Natural killer cell (primary cell): ENCODE measurements at regions not wholly inside any gene's neighbourhood (a gene's known extent, or its start where the extent isn't known, plus 50 kb on each side); places are given as distances from the start of the nearest gene placed in this dataset.
"Not testable (repeated sequence)": the region's sequence is repeated elsewhere in the genome, so short reads cannot be mapped to it uniquely, and the experiment has no call there.

ENCODE experiments used
- ATAC-seq, 3 donors: fragments of 150-1000 bp in 2 of 3; fragments of 200-7000 bp in 1 of 3; cut with Tn5 transposase; 1 replicate in 1 of 3; 2 replicates in 2 of 3; pipeline ENCODE4 v1.10.0; 2021; ENCODE audit warnings: mild to moderate bottlenecking in 2 of 3, moderate library complexity in 2 of 3
- DNase-seq, 2 donors: peaks; one replicate each; pipeline versions ENCODE4 v3.0.0 to v3.0.0-alpha.2; 2013 to 2021; ENCODE audit warnings: mixed read lengths in 1 of 2
- H3K27ac ChIP-seq: one replicate; pipeline ENCODE4 v1.5.1; 2013; ENCODE audit warnings: mild to moderate bottlenecking, low read length
- H3K27me3 ChIP-seq: one replicate; pipeline ENCODE4 v1.6.1; 2013; ENCODE audit warnings: low read length; ENCODE audit not compliant: control insufficient read depth, insufficient read depth
- H3K36me3 ChIP-seq: one replicate; pipeline ENCODE4 v1.6.1; 2013; ENCODE audit warnings: low read length; ENCODE audit not compliant: control insufficient read depth, insufficient read depth
- H3K4me1 ChIP-seq: one replicate; pipeline ENCODE4 v1.6.1; 2013; ENCODE audit warnings: low read length; ENCODE audit not compliant: control insufficient read depth, insufficient read depth
- H3K4me3 ChIP-seq: one replicate; pipeline ENCODE4 v1.5.1; 2013; ENCODE audit warnings: low read length
- H3K9me3 ChIP-seq: one replicate; pipeline ENCODE4 v1.6.1; 2013; ENCODE audit warnings: low read length; ENCODE audit not compliant: control insufficient read depth, insufficient read depth
- H3K27ac Mint-ChIP-seq, 2 donors: one replicate each; pipeline ENCODE4 v1.8.0; 2022; ENCODE audit warnings: mild to moderate bottlenecking in 2 of 2, mixed read lengths in 2 of 2, moderate library complexity in 1 of 2
- H3K27me3 Mint-ChIP-seq, 2 donors: one replicate each; pipeline ENCODE4 v1.8.0; 2022; ENCODE audit warnings: low read depth in 2 of 2, mixed read lengths in 2 of 2
- H3K36me3 Mint-ChIP-seq: one replicate; pipeline ENCODE4 v1.8.0; 2022; ENCODE audit warnings: mixed read lengths
- H3K4me1 Mint-ChIP-seq, 2 donors: one replicate each; pipeline ENCODE4 v1.8.0; 2022; ENCODE audit warnings: mixed read lengths in 2 of 2
- H3K4me3 Mint-ChIP-seq: one replicate; pipeline ENCODE4 v1.8.0; 2022; ENCODE audit warnings: mild to moderate bottlenecking, moderate library complexity, mixed read lengths
- H3K9me3 Mint-ChIP-seq, 2 donors: one replicate each; pipeline ENCODE4 v1.8.0; 2022; ENCODE audit warnings: mixed read lengths in 2 of 2
- WGBS: methylation state at CpG from one replicate; pipeline ENCODE4 v1.1.7; 2013; ENCODE audit warnings: missing lambda C conversion rate; ENCODE audit not compliant: insufficient coverage; 5-methylcytosine and 5-hydroxymethylcytosine counted together
- intact Hi-C: fragments of 100-400 bp; cut with micrococcal nuclease; formaldehyde crosslinking; loops from one replicate; pipeline ENCODE4 v1.14.2; 2022
- TF ChIP-seq, protein P1 (sequence below): fragments of 200-600 bp; IDR thresholded peaks from one replicate; pipeline ENCODE4 v1.8.0; 2022; ENCODE audit warnings: antibody characterized with exemption

GRCh38 chr20:30286157-30286556 lies 971.3 kb upstream of the DEFB115 start:
- Histone ChIP-seq H3K4me3 (no peak overlapping the region), H3K4me1 (peaks cover 45% of the 10 kb centered on the region), H3K27ac (no peak overlapping the region), H3K36me3 (no peaks in the 10 kb centered on the region), H3K27me3 (no peaks in the 10 kb centered on the region), H3K9me3 (no peaks in the 10 kb centered on the region)
- peaks cover 36 to 82% of the 10 kb centered on the region in 2 donors for H3K4me1 Mint-ChIP-seq
- no peak for ATAC-seq
- peaks cover 2 to 3% of the 10 kb centered on the region in 2 donors for H3K9me3 Mint-ChIP-seq
- WGBS: 88% methylated on average over 15 of the region's 15 CpGs
- no peak for DNase-seq
- H3K27ac Mint-ChIP-seq: peak overlapping the region; percentile 79 to 99
- intact Hi-C loops: no loop called here
- H3K4me3 Mint-ChIP-seq: peak overlapping the region; percentile 69
- TF ChIP-seq, protein P1, sequence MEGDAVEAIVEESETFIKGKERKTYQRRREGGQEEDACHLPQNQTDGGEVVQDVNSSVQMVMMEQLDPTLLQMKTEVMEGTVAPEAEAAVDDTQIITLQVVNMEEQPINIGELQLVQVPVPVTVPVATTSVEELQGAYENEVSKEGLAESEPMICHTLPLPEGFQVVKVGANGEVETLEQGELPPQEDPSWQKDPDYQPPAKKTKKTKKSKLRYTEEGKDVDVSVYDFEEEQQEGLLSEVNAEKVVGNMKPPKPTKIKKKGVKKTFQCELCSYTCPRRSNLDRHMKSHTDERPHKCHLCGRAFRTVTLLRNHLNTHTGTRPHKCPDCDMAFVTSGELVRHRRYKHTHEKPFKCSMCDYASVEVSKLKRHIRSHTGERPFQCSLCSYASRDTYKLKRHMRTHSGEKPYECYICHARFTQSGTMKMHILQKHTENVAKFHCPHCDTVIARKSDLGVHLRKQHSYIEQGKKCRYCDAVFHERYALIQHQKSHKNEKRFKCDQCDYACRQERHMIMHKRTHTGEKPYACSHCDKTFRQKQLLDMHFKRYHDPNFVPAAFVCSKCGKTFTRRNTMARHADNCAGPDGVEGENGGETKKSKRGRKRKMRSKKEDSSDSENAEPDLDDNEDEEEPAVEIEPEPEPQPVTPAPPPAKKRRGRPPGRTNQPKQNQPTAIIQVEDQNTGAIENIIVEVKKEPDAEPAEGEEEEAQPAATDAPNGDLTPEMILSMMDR: no peak
- no peaks in the 10 kb centered on the region for H3K27me3 Mint-ChIP-seq
- H3K36me3 Mint-ChIP-seq: no peaks in the 10 kb centered on the region

GRCh38 chr20:30287459-30287858 lies 970.0 kb upstream of the DEFB115 start:
- Mint-ChIP-seq H3K27ac (peak overlapping the region; percentile 96 to 99), H3K4me1 (peaks cover 32 to 77% of the 10 kb centered on the region in 2 donors), H3K4me3 (peak overlapping the region; percentile 50)
- 89% methylated on average over 22 of the region's 22 CpGs for WGBS
- ATAC-seq, H3K9me3 Mint-ChIP-seq, H3K4me3 ChIP-seq, intact Hi-C loops, H3K9me3 ChIP-seq, H3K27ac ChIP-seq, H3K36me3 Mint-ChIP-seq, H3K36me3 ChIP-seq, H3K27me3 Mint-ChIP-seq, H3K27me3 ChIP-seq, DNase-seq: not testable (repeated sequence)
- H3K4me1 ChIP-seq: peaks cover 38% of the 10 kb centered on the region

DNA sequence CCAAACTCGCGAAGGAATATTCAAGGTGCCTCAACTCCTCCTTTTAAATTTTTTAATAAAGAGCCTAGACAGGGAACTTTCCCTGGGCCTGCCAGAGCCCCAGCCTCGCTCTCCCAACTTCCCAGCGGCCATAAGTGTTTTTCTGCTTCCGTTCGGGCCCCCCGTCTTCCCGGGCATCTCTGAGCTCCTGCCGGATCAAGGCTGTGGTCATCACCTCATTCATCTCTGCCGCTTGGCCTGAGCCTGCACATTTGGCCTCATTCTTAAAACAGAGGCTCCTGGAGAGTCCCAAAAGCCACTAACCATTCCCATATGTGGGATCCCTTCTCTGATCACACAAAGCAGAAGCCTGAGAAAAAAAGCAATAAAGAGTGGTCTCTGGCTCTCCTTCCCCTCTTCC lies 969.1 kb upstream of the DEFB115 start:
- Histone ChIP-seq H3K4me1 (peaks cover 33% of the 10 kb centered on the region), H3K27ac (no peak overlapping the region), H3K4me3 (no peak overlapping the region), H3K9me3 (no peaks in the 10 kb centered on the region), H3K36me3 (no peaks in the 10 kb centered on the region), H3K27me3 (no peaks in the 10 kb centered on the region)
- peak overlapping the region; percentile 96 to 99 for H3K27ac Mint-ChIP-seq
- no peaks in the 10 kb centered on the region for H3K36me3 Mint-ChIP-seq
- H3K27me3 Mint-ChIP-seq: no peaks in the 10 kb centered on the region
- peaks cover 0 to 4% of the 10 kb centered on the region in 2 donors for H3K9me3 Mint-ChIP-seq
- peaks cover 26 to 68% of the 10 kb centered on the region in 2 donors for H3K4me1 Mint-ChIP-seq
- intact Hi-C loops: no loop called here
- peak overlapping the region; percentile 4 for H3K4me3 Mint-ChIP-seq
- ATAC-seq (no peak), DNase-seq (no peak)
- TF ChIP-seq, protein P1: no peak
- 82% methylated on average over 10 of the region's 10 CpGs for WGBS

DNA sequence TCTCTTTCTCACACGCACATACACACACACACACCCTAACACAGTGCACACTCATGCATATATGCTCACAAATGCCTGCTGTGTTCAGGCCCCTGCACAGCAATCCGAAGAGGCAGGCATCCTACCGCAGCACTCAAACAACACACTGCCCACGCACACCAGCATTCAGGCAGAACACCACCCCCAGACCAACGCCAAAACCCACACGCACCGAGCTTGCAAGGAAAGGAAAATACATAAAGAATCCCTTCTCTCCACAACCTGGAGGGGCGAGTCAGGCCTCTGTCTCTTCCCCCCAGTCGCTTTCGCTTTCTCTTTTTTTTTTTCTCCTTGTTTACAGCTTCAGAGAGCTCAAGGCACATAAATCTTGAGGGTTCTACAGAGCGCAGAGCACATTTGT lies 968.4 kb upstream of the DEFB115 start:
- Histone ChIP-seq H3K4me3 (peak overlapping the region; percentile 22), H3K4me1 (peaks cover 27% of the 10 kb centered on the region)
- Mint-ChIP-seq H3K4me3 (peak overlapping the region; percentile 97), H3K4me1 (peaks cover 26 to 61% of the 10 kb centered on the region in 2 donors), H3K27ac (peak overlapping the region; percentile 96 to 99)
- H3K9me3 ChIP-seq, H3K27me3 ChIP-seq, H3K36me3 Mint-ChIP-seq, H3K27ac ChIP-seq, H3K36me3 ChIP-seq, H3K9me3 Mint-ChIP-seq, ATAC-seq, H3K27me3 Mint-ChIP-seq, intact Hi-C loops: not testable (repeated sequence)
- peak in 1 of 2 donors; percentile 63 for DNase-seq
- WGBS: 62% methylated on average over 10 of the region's 11 CpGs

DNA sequence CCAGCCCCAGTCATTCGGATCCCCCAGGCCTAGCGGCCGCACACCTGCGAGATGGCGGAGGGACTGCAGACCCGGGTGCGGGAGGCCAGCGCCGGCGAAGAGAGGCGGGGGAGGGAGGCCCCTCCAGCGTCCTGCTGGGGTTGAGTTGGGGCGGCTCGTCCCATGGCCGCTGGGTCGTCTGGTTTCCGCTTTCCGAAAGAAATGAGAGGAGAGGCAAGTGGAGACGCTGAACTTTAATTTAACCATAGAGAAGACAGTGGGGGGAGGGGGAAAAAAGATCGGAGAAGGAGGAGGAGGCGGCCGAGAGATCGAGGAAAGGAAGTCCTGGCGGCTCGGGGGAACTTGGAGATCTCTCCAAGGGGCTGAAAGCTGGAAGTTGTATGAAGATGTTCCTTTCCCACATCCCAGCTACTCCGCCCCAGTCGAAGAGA lies 967.7 kb upstream of the DEFB115 start:
- H3K27me3 Mint-ChIP-seq, H3K27me3 ChIP-seq, H3K9me3 Mint-ChIP-seq, H3K36me3 ChIP-seq, H3K36me3 Mint-ChIP-seq, intact Hi-C loops, H3K9me3 ChIP-seq: not testable (repeated sequence)
- peak overlapping the region; percentile 22 for H3K4me3 ChIP-seq
- Mint-ChIP-seq H3K4me3 (peak overlapping the region; percentile 97), H3K27ac (peak overlapping the region; percentile 96 to 99), H3K4me1 (peaks cover 26 to 55% of the 10 kb centered on the region in 2 donors)
- H3K4me1 ChIP-seq: peaks cover 20% of the 10 kb centered on the region
- 70% methylated on average over 24 of the region's 27 CpGs for WGBS
- ATAC-seq: peak in 1 of 3 donors; percentile 30
- H3K27ac ChIP-seq: peak overlapping the region; percentile 52
- DNase-seq: peak; percentile 43 to 47

- H3K4me3 ChIP-seq, H3K36me3 Mint-ChIP-seq, H3K36me3 ChIP-seq, intact Hi-C loops, H3K9me3 ChIP-seq, H3K27me3 ChIP-seq, H3K27me3 Mint-ChIP-seq, H3K9me3 Mint-ChIP-seq: not testable (repeated sequence)
- Histone ChIP-seq H3K4me1 (peaks cover 15% of the 10 kb centered on the region), H3K27ac (peak overlapping the region; percentile 52)
- peak; percentile 61 to 90 (median 77) for ATAC-seq
- DNase-seq: peak; percentile 51 to 57
- Mint-ChIP-seq H3K4me1 (peaks cover 26 to 52% of the 10 kb centered on the region in 2 donors), H3K4me3 (peak overlapping the region; percentile 97), H3K27ac (peak overlapping the region; percentile 96 to 99)
- WGBS: 72% methylated on average over 23 of the region's 27 CpGs
These were observed 967.0 kb upstream of the DEFB115 start for GRCh38 chr20:30290361-30291063.
